ENCODE measurements at regions not wholly inside any gene's neighbourhood (a gene's known extent, or its start where the extent isn't known, plus 50 kb on each side); places are given as distances from the start of the nearest gene placed in this dataset.
"Not testable (repeated sequence)": the region's sequence is repeated elsewhere in the genome, so short reads cannot be mapped to it uniquely, and the experiment has no call there.

GRCh38 chr6:120392941-120393340 lies 941.3 kb downstream of the TBC1D32 start:
- Histone ChIP-seq H3K36me3 (no peaks in the 10 kb centered on the region), H3K9me3 (no peaks in the 10 kb centered on the region), H3K4me3 (no peak overlapping the region), H3K27me3 (no peaks in the 10 kb centered on the region), H3K27ac (no peak overlapping the region), H3K4me1 (no peaks in the 10 kb centered on the region)
- no peak for DNase-seq (ENCODE audit: low spot score in 2 of 2)
- intact Hi-C loops (cut with DNase I) = no loop called here
- TF ChIP-seq, protein P1, sequence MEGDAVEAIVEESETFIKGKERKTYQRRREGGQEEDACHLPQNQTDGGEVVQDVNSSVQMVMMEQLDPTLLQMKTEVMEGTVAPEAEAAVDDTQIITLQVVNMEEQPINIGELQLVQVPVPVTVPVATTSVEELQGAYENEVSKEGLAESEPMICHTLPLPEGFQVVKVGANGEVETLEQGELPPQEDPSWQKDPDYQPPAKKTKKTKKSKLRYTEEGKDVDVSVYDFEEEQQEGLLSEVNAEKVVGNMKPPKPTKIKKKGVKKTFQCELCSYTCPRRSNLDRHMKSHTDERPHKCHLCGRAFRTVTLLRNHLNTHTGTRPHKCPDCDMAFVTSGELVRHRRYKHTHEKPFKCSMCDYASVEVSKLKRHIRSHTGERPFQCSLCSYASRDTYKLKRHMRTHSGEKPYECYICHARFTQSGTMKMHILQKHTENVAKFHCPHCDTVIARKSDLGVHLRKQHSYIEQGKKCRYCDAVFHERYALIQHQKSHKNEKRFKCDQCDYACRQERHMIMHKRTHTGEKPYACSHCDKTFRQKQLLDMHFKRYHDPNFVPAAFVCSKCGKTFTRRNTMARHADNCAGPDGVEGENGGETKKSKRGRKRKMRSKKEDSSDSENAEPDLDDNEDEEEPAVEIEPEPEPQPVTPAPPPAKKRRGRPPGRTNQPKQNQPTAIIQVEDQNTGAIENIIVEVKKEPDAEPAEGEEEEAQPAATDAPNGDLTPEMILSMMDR (IDR thresholded peaks at IDR 0.05) = no peak

DNA sequence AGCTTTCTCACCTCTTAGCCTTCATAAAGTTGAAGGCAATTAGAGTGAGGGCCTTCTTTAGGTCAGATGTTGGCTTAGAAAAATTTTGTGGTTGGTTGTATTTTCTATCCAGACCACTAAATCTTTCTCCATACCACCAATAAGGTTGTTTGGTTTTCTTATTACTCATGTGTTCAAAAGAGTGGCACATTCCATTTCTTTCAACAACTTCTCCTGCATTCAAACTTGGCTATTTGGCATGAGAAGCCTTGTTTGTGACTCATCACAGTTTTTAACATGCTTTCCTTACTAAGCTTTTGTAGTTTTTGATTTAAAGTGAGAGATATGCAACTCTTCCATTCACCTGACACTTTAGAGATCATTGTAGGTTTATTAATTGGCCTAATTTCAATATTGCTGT lies 949.6 kb downstream of the TBC1D32 start:
- Histone ChIP-seq H3K9me3 (no peaks in the 10 kb centered on the region), H3K4me1 (no peaks in the 10 kb centered on the region), H3K27me3 (no peaks in the 10 kb centered on the region), H3K27ac (no peak overlapping the region), H3K4me3 (no peak overlapping the region), H3K36me3 (no peaks in the 10 kb centered on the region)
- TF ChIP-seq, protein P1 (IDR thresholded peaks at IDR 0.05) = no peak
- intact Hi-C loops (cut with DNase I) = no loop called here
- DNase-seq (ENCODE audit: low spot score in 2 of 2) = no peak

DNA sequence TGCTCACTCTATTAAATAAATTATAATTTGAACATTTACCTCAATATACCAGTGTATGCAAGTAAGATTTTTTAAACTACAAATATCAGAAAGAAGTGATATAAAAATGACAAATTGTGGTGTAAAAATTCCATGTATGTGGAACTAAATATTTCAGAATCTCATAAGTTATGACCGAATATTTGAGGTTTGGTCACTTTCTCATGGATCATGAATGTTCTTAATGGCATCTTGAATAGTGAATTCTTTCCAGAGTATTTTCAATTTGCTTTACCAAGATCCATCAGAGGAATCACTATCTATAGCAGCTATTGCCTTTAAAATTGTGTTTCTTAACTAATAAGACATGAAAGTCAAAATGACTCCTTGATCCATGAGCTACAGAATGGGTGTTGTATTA lies 950.6 kb downstream of the TBC1D32 start:
- Histone ChIP-seq H3K27ac (no peak overlapping the region), H3K4me1 (no peaks in the 10 kb centered on the region), H3K9me3 (no peaks in the 10 kb centered on the region), H3K4me3 (no peak overlapping the region), H3K27me3 (no peaks in the 10 kb centered on the region), H3K36me3 (no peaks in the 10 kb centered on the region)
- intact Hi-C loops (cut with DNase I) = no loop called here
- DNase-seq (ENCODE audit: low spot score in 2 of 2) = no peak
- TF ChIP-seq, protein P1 (IDR thresholded peaks at IDR 0.05) = no peak

GRCh38 chr6:120378582-120379220 lies 955.6 kb downstream of the TBC1D32 start:
- H3K27me3 ChIP-seq = no peaks in the 10 kb centered on the region
- TF ChIP-seq, protein P1 (IDR thresholded peaks at IDR 0.05) = peak in 1 of 3 experiments; percentile 10
- no peak for DNase-seq (ENCODE audit: low spot score in 2 of 2)
- H3K4me1 ChIP-seq = no peaks in the 10 kb centered on the region
- intact Hi-C loops (cut with DNase I) = no loop called here
- H3K27ac ChIP-seq = no peak overlapping the region
- no peaks in the 10 kb centered on the region for H3K9me3 ChIP-seq
- no peaks in the 10 kb centered on the region for H3K36me3 ChIP-seq
- no peak overlapping the region for H3K4me3 ChIP-seq

DNA sequence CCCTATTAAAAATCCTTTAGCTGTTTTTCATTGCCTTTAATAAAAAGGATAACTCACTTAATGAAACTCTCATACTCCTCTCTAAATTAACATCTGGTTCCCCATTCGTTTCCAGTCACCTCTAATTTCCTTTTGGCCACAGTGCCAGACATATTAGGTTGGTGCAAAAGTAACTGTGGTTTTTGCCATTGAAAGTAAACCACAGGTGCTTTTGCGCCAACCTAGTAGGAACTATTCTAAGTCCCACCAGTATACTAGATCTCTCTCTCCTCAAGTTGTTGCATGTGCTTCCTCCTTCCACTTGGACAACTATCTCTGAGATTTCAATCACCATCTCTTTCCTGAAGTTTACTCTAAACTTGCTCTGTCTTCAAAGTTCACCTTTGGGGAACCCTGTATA lies 961.1 kb downstream of the TBC1D32 start:
- no peak for DNase-seq (ENCODE audit: low spot score in 2 of 2)
- no peaks in the 10 kb centered on the region for H3K27me3 ChIP-seq
- no peaks in the 10 kb centered on the region for H3K36me3 ChIP-seq
- H3K27ac ChIP-seq = no peak overlapping the region
- H3K4me1 ChIP-seq = no peaks in the 10 kb centered on the region
- H3K4me3 ChIP-seq = no peak overlapping the region
- intact Hi-C loops (cut with DNase I) = no loop called here
- TF ChIP-seq, protein P1 (IDR thresholded peaks at IDR 0.05) = no peak
- H3K9me3 ChIP-seq = no peaks in the 10 kb centered on the region

DNA sequence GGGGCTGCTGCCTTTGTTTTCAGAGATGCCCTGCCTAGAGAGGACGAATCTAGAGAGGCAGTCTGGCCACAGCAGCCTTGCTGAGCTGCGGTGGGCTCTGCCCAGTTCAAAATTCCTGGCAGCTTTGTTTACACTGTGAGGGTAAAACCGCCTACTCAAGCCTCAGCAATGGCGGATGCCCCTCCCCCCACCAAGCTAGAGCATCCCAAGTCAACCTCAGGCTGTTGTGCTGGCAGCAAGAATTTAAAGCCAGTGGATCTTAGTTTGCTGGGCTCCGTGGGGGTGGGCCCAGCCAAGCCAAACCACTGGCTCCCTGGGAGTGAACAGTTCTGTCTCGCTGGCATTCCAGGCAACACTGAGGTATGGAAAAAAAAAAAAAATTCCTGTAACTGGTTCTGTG lies 970.9 kb downstream of the TBC1D32 start:
- Histone ChIP-seq H3K36me3 (no peaks in the 10 kb centered on the region), H3K9me3 (peaks cover 0 to 12% of the 10 kb centered on the region in 2 donors), H3K27me3 (no peaks in the 10 kb centered on the region), H3K4me1 (no peaks in the 10 kb centered on the region), H3K4me3 (no peak overlapping the region), H3K27ac (no peak overlapping the region)
- DNase-seq (ENCODE audit: low spot score in 2 of 2) = no peak
- TF ChIP-seq, protein P1 (IDR thresholded peaks at IDR 0.05) = no peak
- intact Hi-C loops (cut with DNase I) = no loop called here

DNA sequence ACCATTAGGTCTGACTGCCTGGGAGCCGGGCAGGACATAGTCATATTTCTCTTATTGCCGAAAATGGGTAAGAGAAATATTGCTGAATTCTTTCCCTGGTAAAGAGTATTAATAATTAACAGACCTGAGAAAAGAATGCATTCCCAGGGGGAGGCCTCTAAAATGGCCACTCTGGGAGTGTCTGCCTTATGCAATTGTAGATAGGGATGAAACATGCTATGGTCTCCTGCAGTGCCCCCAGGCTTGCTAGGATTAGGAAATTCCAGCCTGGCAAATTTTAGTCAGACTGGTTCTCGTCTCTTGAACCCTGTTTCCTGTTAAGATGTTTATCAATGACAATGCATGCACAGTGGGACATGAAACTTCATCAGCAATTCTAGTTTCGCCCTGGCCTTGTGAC lies 975.7 kb downstream of the TBC1D32 start:
- DNase-seq (ENCODE audit: low spot score in 2 of 2); H3K36me3 ChIP-seq; H3K27ac ChIP-seq; intact Hi-C loops (cut with DNase I); H3K4me1 ChIP-seq; H3K27me3 ChIP-seq; H3K4me3 ChIP-seq: not testable (repeated sequence)
- peaks cover 0 to 20% of the 10 kb centered on the region in 2 donors for H3K9me3 ChIP-seq

Data from ascending aorta (tissue), 2 donors.